ENCODE measurements at regions not wholly inside any gene's neighbourhood (a gene's known extent, or its start where the extent isn't known, plus 50 kb on each side); places are given as distances from the start of the nearest gene placed in this dataset.

DNA sequence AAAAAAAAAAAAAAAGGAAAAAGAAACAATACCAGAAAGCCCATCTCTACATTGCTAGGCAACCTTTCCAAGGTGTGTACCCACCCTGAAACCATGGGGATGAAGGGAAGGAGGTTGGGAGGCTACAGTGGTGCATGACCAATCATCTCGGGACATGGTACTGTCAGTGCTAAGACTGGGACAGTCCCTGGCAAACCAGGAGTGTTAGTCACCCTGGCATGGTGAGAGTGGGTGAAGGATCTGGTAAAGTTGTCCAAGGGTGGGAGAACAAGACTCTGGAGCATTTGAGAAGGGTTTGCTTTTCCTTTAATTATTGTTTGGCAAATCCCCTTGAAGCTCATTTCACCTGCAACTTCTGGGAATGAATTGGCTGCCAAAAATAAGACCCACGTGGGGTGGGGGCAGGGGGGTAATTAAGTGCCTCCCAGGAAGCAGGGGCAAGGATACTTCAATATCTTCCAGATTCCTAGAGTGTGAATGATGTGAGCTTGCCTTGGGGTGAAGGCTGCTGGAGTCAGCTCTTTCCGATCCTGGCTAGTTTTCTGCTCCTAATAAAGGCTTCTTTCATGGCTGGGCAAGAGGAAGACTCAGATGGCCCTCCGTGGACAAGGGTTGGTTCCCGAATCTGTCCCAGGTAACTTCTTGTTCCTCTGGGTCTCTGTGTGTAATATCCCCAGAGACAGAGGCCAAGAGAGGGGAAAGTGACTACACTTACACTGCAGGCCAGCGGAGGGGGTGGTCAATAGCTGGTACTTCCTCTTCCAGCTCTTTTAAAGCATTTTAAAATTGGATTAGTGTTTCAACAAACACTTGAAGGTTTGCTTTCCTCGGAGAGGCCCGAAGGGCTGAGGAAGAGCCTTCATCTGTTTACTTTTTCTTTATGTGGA is 61.6 kb upstream of the SPRY4 start:
- peaks cover 16% of the 10 kb centered on the region for H3K27me3 Mint-ChIP-seq (ENCODE audit: low read depth)
- H3K27ac Mint-ChIP-seq: no peak overlapping the region
- H3K4me3 Mint-ChIP-seq: no peak overlapping the region
- no peaks in the 10 kb centered on the region for H3K36me3 Mint-ChIP-seq (ENCODE audit: low read depth)
- no peaks in the 10 kb centered on the region for H3K9me3 Mint-ChIP-seq
- peaks cover 12% of the 10 kb centered on the region for H3K4me1 Mint-ChIP-seq (ENCODE audit: low read depth)

DNA sequence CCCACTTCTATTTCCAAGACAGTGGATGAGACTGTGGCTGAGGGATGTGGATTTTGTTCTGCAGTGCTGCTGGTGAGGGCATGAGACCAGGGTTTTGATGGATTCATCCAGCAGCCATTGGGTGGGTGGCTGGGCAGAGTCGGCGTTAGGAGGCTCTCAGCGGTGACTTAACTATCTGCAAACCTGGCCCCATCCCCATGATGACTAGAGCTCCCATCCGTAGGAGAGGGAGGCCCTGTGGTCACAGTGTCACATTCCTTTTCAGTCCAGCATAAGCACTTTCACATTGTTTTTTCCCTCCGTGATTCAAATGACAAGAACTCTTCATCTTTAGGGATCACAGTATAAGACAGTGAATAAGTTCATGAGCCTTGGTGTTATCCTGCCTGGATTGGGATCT is 60.4 kb upstream of the SPRY4 start:
- H3K27me3 Mint-ChIP-seq (ENCODE audit: low read depth): peaks cover 5% of the 10 kb centered on the region
- no peak overlapping the region for H3K27ac Mint-ChIP-seq
- no peaks in the 10 kb centered on the region for H3K9me3 Mint-ChIP-seq
- no peaks in the 10 kb centered on the region for H3K36me3 Mint-ChIP-seq (ENCODE audit: low read depth)
- H3K4me3 Mint-ChIP-seq: no peak overlapping the region
- peaks cover 12% of the 10 kb centered on the region for H3K4me1 Mint-ChIP-seq (ENCODE audit: low read depth)

DNA sequence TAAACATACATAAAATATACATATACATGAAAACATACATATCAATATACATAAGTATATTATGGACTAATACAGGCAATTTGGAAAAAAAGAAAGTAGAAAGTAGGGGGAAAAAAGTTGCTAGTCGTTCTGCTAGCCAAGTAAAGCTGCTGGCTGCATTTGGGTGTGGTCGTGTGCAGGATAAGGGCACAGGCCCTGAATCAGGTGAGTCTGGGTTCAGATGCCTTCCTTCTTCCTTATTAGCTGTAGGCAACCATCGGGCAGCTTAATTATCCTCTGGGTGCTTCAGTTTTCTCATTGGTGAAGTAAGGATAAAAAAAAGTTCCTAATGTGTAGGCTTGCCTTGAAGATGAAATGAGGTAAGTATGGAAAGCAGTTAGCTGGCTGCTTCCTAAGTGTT is 59.2 kb upstream of the SPRY4 start:
- Mint-ChIP-seq H3K27ac (no peak overlapping the region), H3K4me1 (ENCODE audit: low read depth) (peaks cover 11% of the 10 kb centered on the region), H3K36me3 (ENCODE audit: low read depth) (no peaks in the 10 kb centered on the region), H3K4me3 (no peak overlapping the region), H3K9me3 (no peaks in the 10 kb centered on the region), H3K27me3 (ENCODE audit: low read depth) (no peaks in the 10 kb centered on the region)

GRCh38 chr5:142382186-142382585 is 57.4 kb upstream of the SPRY4 start:
- Mint-ChIP-seq H3K36me3 (ENCODE audit: low read depth) (no peaks in the 10 kb centered on the region), H3K27me3 (ENCODE audit: low read depth) (no peaks in the 10 kb centered on the region), H3K27ac (no peak overlapping the region), H3K4me3 (no peak overlapping the region), H3K9me3 (no peaks in the 10 kb centered on the region), H3K4me1 (ENCODE audit: low read depth) (peaks cover 8% of the 10 kb centered on the region)

- H3K4me1 Mint-ChIP-seq (ENCODE audit: low read depth): peaks cover 5% of the 10 kb centered on the region
- H3K36me3 Mint-ChIP-seq (ENCODE audit: low read depth): no peaks in the 10 kb centered on the region
- no peaks in the 10 kb centered on the region for H3K9me3 Mint-ChIP-seq
- H3K4me3 Mint-ChIP-seq: no peak overlapping the region
- H3K27me3 Mint-ChIP-seq (ENCODE audit: low read depth): no peaks in the 10 kb centered on the region
- no peak overlapping the region for H3K27ac Mint-ChIP-seq
Observed at GRCh38 chr5:142378737-142379634, 54.2 kb upstream of the SPRY4 start.

GRCh38 chr5:142375944-142376411 is 51.2 kb upstream of the SPRY4 start:
- H3K4me1 Mint-ChIP-seq (ENCODE audit: low read depth): peaks cover 3% of the 10 kb centered on the region
- H3K27ac Mint-ChIP-seq: no peak overlapping the region
- no peaks in the 10 kb centered on the region for H3K36me3 Mint-ChIP-seq (ENCODE audit: low read depth)
- H3K4me3 Mint-ChIP-seq: no peak overlapping the region
- H3K9me3 Mint-ChIP-seq: no peaks in the 10 kb centered on the region
- H3K27me3 Mint-ChIP-seq (ENCODE audit: low read depth): no peaks in the 10 kb centered on the region

Measured in T-helper 1 cell treated with Interleukin-12 subunit alpha and Interleukin-12 subunit beta and Interleukin-4 antibody, amounts not matched to agents 30 μg/mL and 1 μg/mL, for 36 hours (primary cell).